PC-3 (cell line): ENCODE measurements at regions not wholly inside any gene's neighbourhood (a gene's known extent, or its start where the extent isn't known, plus 50 kb on each side); places are given as distances from the start of the nearest gene placed in this dataset.

Source experiments
- ATAC-seq: fragments of 200-7000 bp; cut with Tn5 transposase; 2 replicates; pipeline ENCODE4 v1.9.1; 2020; ENCODE audit warnings: mild to moderate bottlenecking, moderate library complexity
- BruUV-seq: library from RNA; stranded (reverse); fragments of 400-500 nt; replicated peaks from 2 replicates; lab custom pipeline; 2021; lab: Mats Ljungman, UMichigan
- CTCF ChIA-PET: fragments of 300-600 bp; sonication (Branson Sonifier 250); formaldehyde crosslinking; loops from one replicate; lab custom pipeline; 2022; ENCODE audit warnings: antibody characterized with exemption; lab: Charles Lee
- POLR2A ChIA-PET: fragments of 300-600 bp; sonication (Branson Sonifier 250); formaldehyde crosslinking; loops from one replicate; lab custom pipeline; 2022; ENCODE audit warnings: antibody characterized with exemption; ENCODE audit not compliant: unreplicated experiment; lab: Charles Lee
- DNase-seq: peaks from one replicate; pipeline ENCODE4 v3.0.0-alpha.2; 2015
- H2AFZ ChIP-seq: fragments of 300-600 bp; sonication (generic); 2 replicates; pipeline ENCODE4 v1.6.0; 2016; ENCODE audit warnings: antibody characterized with exemption, low read length
- H3F3A ChIP-seq: fragments of 300-600 bp; sonication (generic); one replicate; pipeline ENCODE4 v1.6.0; 2017; ENCODE audit warnings: antibody characterized with exemption, low read length, control low read depth, mild to moderate bottlenecking; ENCODE audit not compliant: unreplicated experiment
- H3K27ac ChIP-seq: fragments of 300-600 bp; sonication (generic); 2 replicates; pipeline ENCODE4 v1.5.1; 2016; ENCODE audit warnings: mild to moderate bottlenecking, low read length
- H3K27me3 ChIP-seq: fragments of 300-600 bp; sonication (generic); 2 replicates; pipeline ENCODE4 v1.6.1; 2016; ENCODE audit warnings: low read length, mixed read lengths
- H3K36me3 ChIP-seq: fragments of 300-600 bp; sonication (generic); 2 replicates; pipeline ENCODE4 v1.6.1; 2016; ENCODE audit warnings: low read depth, mixed run types, low read length, mixed read lengths
- H3K4me1 ChIP-seq: fragments of 300-600 bp; sonication (generic); 2 replicates; pipeline ENCODE4 v1.5.1; 2016; ENCODE audit warnings: low read length; ENCODE audit not compliant: insufficient read depth
- H3K4me2 ChIP-seq: fragments of 300-600 bp; sonication (generic); 2 replicates; pipeline ENCODE4 v1.6.0; 2016; ENCODE audit warnings: low read length
- H3K4me3 ChIP-seq: fragments of 300-600 bp; sonication (generic); 2 replicates; pipeline ENCODE4 v1.5.1; 2016; ENCODE audit warnings: mild to moderate bottlenecking, low read length, mixed read lengths
- H3K79me2 ChIP-seq: fragments of 300-600 bp; sonication (generic); 2 replicates; pipeline ENCODE4 v1.6.1; 2017; ENCODE audit warnings: low read length, mixed read lengths
- H3K9ac ChIP-seq: fragments of 300-600 bp; sonication (generic); 2 replicates; pipeline ENCODE4 v1.6.0; 2016; ENCODE audit warnings: mild to moderate bottlenecking, low read length
- H3K9me2 ChIP-seq: fragments of 300-600 bp; sonication (generic); replicated peaks from 2 replicates; pipeline ENCODE4 v1.6.1; 2016; ENCODE audit warnings: mixed run types, low read length, mixed read lengths
- H3K9me3 ChIP-seq: fragments of 300-600 bp; sonication (generic); 2 replicates; pipeline ENCODE4 v1.6.1; 2016; ENCODE audit warnings: low read length, mixed read lengths
- H4K20me1 ChIP-seq: fragments of 300-600 bp; sonication (generic); 2 replicates; pipeline ENCODE4 v1.6.1; 2016; ENCODE audit warnings: low read length, mixed read lengths
- EZH2 ChIP-seq: fragments of 300-600 bp; sonication (generic); IDR thresholded peaks from one replicate; pipeline ENCODE4 v1.6.1; 2017; ENCODE audit warnings: antibody characterized with exemption, mild to moderate bottlenecking, low read length; ENCODE audit not compliant: unreplicated experiment
- EZH2phosphoT487 ChIP-seq: fragments of 300-600 bp; sonication (generic); IDR thresholded peaks from 2 replicates; pipeline ENCODE4 v1.6.1; 2018; ENCODE audit warnings: mild to moderate bottlenecking, antibody characterized with exemption, low read length, borderline replicate concordance
- intact Hi-C: fragments of 100-400 bp; cut with micrococcal nuclease; formaldehyde crosslinking; loops from 2 replicates; pipeline ENCODE4 v1.9.0; 2023
- TF ChIP-seq, protein P1 (sequence below): fragments of 300-600 bp; sonication (generic); conservative IDR thresholded peaks from 2 replicates; pipeline ENCODE4 v1.5.1; 2017; ENCODE audit warnings: antibody characterized with exemption, low read depth, mild to moderate bottlenecking, low read length

DNA sequence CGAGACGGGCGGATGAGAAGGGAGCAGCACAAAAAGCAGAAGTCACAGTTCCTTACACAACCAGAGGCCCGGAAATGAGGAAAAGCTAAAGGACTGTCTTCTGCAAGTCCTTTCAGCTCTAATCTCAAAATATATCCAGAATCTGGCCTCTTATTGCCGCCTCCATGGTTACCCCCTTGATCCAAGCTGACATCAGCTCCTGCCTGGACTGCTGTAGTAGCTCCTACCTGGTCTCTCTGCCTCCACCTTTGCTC is 324.0 kb upstream of the ROPN1 start:
- POLR2A ChIA-PET: no interaction called here
- ATAC-seq: no peak
- Histone ChIP-seq H3K9ac (no peak overlapping the region), H3K36me3 (no peaks in the 10 kb centered on the region), H3F3A (no peaks in the 10 kb centered on the region), H3K27ac (no peak overlapping the region), H4K20me1 (no peaks in the 10 kb centered on the region), H3K79me2 (no peaks in the 10 kb centered on the region), H3K9me3 (no peaks in the 10 kb centered on the region), H2AFZ (no peak overlapping the region), H3K9me2 (no peaks in the 10 kb centered on the region), H3K4me2 (no peak overlapping the region), H3K4me3 (no peak overlapping the region), H3K4me1 (peaks cover 10% of the 10 kb centered on the region), H3K27me3 (peaks cover 6% of the 10 kb centered on the region; the same call in 1 of the 2 replicates)
- TF ChIP-seq, protein P1, sequence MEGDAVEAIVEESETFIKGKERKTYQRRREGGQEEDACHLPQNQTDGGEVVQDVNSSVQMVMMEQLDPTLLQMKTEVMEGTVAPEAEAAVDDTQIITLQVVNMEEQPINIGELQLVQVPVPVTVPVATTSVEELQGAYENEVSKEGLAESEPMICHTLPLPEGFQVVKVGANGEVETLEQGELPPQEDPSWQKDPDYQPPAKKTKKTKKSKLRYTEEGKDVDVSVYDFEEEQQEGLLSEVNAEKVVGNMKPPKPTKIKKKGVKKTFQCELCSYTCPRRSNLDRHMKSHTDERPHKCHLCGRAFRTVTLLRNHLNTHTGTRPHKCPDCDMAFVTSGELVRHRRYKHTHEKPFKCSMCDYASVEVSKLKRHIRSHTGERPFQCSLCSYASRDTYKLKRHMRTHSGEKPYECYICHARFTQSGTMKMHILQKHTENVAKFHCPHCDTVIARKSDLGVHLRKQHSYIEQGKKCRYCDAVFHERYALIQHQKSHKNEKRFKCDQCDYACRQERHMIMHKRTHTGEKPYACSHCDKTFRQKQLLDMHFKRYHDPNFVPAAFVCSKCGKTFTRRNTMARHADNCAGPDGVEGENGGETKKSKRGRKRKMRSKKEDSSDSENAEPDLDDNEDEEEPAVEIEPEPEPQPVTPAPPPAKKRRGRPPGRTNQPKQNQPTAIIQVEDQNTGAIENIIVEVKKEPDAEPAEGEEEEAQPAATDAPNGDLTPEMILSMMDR: no peak
- no peak for TF ChIP-seq EZH2
- TF ChIP-seq EZH2phosphoT487: no peak
- DNase-seq: no peak
- intact Hi-C loops: no loop called here
- CTCF ChIA-PET: no interaction called here
- BruUV-seq: no TSS peak

DNA sequence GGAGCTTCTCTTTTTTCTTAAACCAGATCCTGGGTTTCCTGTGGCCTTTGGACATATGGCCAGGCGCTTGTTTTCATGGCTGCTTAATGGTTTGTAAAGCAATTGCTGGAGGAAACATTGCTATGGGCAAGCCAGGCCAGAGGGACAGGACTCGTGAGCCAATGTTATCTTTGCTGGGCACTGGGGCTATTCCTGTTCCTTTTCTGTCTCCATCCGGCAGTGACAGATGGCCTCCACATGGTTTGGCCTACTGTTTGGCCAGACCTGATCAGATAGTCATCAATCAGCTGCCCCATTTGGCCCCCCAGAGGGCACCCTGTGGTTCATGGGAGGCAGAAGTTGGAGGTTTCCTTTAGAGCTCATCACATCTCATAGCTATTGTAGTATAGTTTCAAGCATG is 326.1 kb upstream of the ROPN1 start:
- ChIA-PET POLR2A (no interaction called here), CTCF (no interaction called here)
- Histone ChIP-seq H4K20me1 (no peaks in the 10 kb centered on the region), H3K27ac (no peak overlapping the region), H3K4me1 (peaks cover 10% of the 10 kb centered on the region), H3K27me3 (peaks cover 18% of the 10 kb centered on the region; the same call in 1 of the 2 replicates), H3K36me3 (no peaks in the 10 kb centered on the region), H3K9ac (no peak overlapping the region), H3K4me3 (no peak overlapping the region), H3F3A (no peaks in the 10 kb centered on the region), H3K79me2 (no peaks in the 10 kb centered on the region), H3K9me3 (no peaks in the 10 kb centered on the region), H3K9me2 (no peaks in the 10 kb centered on the region), H3K4me2 (no peak overlapping the region), H2AFZ (no peak overlapping the region)
- BruUV-seq: no TSS peak
- ATAC-seq (no peak), DNase-seq (no peak)
- intact Hi-C loops: no loop called here
- TF ChIP-seq EZH2 (no peak), EZH2phosphoT487 (no peak)
- TF ChIP-seq, protein P1: no peak

DNA sequence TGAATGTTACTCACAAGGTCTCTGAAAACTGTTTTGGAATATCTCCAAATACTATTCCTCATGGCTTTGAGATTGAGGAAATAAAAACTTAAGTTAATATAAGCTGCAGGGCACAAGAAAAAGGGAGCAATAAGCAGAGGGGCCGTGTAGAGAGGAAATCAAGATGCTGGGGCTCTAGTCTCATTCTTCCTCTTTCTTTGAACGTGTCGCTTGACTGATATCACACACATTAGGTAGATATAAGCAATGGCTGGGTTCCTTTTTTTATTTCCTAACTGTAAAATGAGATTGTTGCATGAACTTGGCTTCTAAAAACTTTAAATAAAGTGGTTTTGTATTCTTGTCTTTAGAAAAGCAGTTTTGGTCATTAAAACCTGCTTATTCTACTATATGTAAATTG is 326.7 kb upstream of the ROPN1 start:
- intact Hi-C loops: no loop called here
- ChIA-PET CTCF (no interaction called here), POLR2A (no interaction called here)
- Histone ChIP-seq H3K9me3 (no peaks in the 10 kb centered on the region), H2AFZ (no peak overlapping the region), H3K36me3 (no peaks in the 10 kb centered on the region), H3F3A (no peaks in the 10 kb centered on the region), H3K4me1 (peaks cover 10% of the 10 kb centered on the region), H4K20me1 (no peaks in the 10 kb centered on the region), H3K27me3 (peaks cover 24% of the 10 kb centered on the region; the same call in 1 of the 2 replicates), H3K9me2 (no peaks in the 10 kb centered on the region), H3K79me2 (no peaks in the 10 kb centered on the region), H3K4me3 (no peak overlapping the region), H3K4me2 (no peak overlapping the region), H3K9ac (no peak overlapping the region), H3K27ac (no peak overlapping the region)
- no peak for ATAC-seq
- BruUV-seq: no TSS peak
- no peak for DNase-seq
- TF ChIP-seq EZH2phosphoT487: no peak
- TF ChIP-seq, protein P1: no peak
- no peak for TF ChIP-seq EZH2
